SW480 (cell line): ENCODE measurements at regions not wholly inside any gene's neighbourhood (a gene's known extent, or its start where the extent isn't known, plus 50 kb on each side); places are given as distances from the start of the nearest gene placed in this dataset.

Experiments
- DNase-seq: peaks from one replicate; pipeline ENCODE4 v3.0.0-alpha.2; 2016; ENCODE audit warnings: low spot score

DNA sequence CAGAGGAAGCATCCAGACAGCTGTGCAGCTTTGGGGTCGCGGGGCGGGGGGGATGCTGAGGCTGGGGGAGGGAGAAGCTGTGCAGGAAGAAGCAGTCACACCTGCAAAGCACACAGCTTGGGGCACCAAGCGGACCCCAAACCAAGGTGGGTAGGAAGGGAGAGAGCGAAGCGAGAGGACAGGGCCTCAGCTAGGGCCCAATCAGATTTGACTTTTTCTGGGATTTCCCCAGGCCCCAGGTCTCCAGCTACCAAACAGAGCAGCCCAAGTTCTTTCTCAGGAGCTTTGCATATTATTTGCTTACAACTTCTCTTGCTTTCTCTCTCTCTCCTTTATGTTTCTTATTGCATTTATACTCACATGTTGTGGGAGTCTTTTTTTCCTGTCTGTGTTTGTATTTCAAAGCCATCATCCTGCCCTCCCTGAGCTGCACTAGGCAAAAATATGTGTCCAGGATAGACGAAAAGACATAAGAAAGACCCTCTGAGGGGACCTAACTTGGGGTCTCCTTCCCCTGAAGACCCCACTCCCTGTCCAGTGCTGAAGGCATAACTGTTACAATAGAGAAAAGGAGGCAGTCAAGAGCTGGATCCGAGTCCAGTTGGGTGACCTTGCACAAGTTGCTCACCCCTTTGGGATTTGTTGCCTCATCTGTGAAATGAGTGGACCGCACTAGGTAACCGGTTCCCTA lies 50.6 kb upstream of the SMNDC1 start:
- DNase-seq, result no peak

DNA sequence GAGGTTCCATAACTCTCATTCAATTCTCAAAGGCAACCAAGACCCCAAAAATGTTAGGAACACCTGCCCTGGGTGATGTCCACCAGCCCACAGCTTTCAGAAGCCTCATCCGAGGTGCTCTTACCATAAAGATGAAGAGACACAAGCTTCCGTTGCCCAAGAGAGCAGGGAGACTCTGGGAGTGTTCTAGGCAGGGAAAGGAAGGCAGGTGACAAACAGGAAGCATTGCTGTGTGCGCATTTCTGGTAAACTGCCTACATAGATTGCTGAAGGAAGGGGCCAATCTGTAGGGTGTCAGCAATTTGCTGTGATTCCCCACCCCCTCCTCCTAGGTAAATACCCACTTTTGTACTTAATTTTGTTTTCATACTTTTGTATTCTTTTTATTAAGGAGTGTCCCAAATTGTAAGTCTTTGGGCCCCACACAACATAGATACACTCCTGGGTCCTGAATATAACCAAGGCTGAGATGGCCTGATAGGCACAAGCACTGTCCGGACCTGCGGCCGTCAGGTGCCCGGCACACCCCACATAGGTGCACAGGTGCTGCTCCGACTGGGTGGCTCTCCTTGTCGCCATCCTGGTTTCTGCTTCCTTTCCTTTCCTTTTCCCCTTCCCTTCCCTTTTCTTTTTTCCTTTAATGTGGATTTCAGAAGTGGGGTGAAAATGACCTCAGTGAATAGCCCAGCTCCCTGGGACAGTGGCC lies 51.4 kb upstream of the SMNDC1 start:
- no peak for DNase-seq

DNA sequence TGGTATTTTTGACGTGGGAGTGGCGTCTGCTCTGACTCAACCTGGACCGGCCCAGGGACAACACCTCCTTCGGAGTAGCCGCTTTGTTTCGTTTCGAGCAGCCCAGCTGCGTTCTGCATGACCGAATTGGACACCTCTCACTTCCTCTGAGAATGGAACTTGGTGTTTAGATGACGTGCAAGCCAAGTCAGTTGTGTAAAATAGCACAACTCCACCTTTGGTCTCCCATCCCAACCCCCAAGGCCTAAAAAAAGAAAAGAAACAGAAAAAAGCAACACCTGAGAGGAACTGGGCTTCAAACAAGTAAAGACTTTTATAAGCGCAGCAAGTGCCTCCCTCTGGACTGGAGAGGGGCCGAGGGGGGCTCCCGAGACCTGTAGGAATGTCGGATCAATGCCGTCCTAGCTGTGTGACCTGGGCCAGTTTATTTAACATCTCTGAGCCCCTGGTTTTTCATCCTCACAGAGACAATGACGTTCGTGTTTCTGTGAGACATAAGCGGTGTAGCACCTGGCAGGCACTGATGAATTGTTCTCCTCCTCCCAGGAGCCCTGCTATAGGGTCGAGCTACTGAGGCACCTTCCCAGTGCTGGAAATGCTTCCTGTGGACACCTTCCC lies 52.0 kb upstream of the SMNDC1 start:
- peak; percentile 83 for DNase-seq

DNA sequence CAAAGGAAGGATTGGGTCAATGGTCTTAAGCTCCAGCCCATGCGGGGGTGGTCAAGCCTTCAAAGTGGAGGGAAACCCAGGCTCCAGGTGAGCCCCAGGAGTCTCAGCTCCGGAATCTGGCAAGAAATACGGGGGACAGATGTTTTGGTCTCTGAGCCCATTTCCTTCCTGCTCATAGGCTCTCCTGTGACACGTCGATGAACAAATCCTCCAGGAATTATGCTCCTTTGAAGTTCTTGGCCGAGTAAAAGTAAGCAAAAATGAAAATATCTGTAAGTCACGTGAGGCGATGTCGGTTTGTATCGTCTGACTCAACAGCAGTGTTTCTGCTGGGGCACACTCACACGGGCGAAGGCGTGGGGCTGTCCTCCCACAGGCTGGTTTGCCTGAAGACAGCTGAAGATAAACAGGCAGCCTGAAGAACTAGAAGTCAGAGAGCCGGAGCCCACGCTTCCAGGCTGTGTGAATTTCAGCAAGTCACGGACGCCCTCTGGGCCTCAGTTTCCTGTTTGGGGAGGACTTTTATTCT lies 52.6 kb upstream of the SMNDC1 start:
- peak; percentile 83 for DNase-seq

DNA sequence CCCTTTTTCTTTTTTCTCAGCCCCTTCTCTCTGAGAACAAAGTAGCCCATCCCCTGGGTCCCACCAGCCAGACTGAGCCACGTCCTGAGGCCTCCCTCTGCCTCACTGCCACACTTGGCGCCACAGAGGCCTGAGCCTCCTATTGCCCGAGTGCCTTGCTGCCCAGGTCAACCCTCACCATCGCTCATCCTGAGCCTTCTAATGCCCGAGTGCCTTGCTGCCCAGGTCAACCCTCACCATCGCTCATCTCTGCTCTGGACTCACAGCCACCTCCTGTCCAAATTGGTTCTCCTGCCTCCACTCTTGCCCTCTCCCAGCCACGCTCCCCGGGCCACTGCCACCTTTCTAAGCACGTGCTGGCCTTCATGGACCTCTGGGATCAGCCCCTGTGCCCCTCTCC lies 53.2 kb upstream of the SMNDC1 start:
- DNase-seq, result no peak

DNA sequence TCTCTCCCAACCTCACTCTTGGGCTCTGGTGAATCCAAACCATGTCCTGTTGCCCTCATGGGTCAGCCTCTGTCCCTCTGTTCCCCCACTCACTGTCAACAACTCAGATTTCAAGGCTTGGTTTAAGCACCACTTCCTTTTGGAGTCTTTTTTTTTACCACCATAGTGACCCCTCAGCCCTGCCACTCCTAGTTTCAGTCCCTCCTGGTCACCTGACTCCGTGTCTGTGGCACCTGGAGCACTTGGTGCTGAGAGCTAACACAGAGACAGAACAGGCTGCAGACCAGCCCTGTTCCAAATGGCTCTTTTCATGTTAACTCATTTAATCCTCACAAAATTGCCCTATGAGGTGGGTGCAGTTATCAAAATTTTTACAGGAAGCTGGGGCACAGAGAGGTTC lies 53.6 kb upstream of the SMNDC1 start:
- no peak for DNase-seq

DNA sequence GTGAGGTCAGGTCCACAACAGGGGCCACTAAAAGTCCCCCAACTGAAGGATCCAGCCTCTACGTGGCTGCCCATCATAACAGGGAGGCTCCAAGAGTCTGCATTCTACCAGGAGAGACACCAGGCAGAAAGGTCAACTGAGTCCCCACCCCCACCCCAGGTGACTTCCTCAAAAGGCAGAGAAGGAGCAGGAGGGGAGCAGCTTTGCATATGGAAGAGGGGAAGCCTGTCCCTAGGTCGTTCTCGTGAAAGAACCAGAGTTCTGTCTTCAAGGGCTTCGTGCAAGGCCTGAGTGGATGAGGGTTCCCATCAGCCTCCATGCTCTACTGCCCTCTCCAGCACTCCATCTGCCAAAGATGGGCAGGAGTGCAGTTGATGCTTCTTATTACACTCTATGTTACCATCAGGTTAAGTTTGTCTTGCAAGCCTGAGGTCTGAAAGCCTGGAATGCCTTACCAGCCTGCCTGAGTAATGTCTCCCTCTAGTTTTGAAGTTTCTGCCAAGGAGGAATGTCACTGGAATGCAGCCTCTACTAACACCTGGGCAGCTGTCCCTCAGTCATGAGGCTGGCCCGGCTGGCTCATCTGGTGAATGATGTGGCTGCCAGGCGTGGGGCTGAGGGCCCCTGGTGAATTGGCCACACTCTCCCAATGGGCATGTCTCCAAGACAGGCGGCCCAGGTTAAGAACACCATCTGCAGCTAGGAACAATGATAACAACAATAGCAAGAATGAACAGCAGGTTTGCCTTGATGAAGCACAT lies 54.3 kb upstream of the SMNDC1 start:
- peak; percentile 62 for DNase-seq

DNA sequence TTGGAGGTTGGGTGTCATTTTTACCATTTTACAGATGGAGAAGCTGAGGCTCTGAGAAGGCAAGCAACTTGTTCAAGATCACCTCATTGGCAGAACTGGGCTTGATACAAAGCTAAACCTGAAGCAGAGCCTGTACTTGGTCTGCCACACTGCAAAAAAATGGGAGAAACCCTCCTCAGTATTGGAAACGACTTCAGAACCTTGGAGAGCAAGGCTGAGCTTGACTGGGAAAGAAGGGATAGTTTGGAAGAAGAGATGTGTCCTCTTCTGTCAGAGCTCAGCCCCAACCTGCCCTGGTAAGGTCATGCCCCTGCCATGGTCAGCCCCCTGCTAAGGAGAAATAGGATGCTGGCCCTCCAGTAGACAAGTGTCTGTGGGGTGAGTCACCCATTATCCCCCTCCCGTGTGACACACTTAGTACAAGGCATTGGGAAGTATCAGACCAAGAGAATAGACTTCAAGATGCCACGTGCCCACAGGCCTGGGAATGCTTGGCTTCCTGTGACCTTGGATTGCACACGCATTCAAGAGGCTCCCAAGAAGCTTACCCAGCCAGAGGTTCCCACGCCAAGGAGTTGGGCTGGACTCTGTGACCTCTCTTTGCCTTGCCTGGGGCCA lies 56.2 kb upstream of the SMNDC1 start:
- peak; percentile 43 for DNase-seq

DNA sequence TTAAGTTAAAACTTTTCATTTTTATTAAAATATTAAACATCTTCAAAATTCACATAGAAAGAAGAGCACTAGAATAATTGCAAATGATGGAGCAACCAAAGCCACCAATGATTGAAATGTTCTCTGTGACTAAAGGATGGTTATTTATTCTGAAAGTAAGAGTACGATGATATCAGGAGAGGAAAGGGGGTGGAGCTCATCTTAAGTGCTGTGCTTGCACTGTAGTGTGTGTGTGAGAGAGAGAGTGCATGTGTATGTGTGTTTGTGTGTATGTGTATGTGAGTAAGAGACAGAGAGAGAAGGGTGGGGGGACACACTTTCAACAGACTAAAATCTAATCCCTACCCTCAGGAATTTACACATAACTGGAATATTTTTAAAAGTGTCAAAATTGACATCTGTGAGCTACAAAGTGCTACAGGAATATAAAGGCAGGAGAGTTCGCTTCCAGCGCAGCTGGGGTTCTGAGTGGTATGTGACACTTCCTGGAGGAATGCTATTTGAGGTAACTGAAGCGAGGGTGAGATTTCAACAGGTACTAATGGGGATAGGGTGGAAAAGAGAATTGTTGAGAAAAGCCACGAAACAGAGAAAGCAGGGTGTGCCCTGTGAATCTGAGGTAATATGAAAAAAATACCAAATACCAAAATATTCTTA lies 57.2 kb upstream of the SMNDC1 start:
- DNase-seq, result peak; percentile 16

DNA sequence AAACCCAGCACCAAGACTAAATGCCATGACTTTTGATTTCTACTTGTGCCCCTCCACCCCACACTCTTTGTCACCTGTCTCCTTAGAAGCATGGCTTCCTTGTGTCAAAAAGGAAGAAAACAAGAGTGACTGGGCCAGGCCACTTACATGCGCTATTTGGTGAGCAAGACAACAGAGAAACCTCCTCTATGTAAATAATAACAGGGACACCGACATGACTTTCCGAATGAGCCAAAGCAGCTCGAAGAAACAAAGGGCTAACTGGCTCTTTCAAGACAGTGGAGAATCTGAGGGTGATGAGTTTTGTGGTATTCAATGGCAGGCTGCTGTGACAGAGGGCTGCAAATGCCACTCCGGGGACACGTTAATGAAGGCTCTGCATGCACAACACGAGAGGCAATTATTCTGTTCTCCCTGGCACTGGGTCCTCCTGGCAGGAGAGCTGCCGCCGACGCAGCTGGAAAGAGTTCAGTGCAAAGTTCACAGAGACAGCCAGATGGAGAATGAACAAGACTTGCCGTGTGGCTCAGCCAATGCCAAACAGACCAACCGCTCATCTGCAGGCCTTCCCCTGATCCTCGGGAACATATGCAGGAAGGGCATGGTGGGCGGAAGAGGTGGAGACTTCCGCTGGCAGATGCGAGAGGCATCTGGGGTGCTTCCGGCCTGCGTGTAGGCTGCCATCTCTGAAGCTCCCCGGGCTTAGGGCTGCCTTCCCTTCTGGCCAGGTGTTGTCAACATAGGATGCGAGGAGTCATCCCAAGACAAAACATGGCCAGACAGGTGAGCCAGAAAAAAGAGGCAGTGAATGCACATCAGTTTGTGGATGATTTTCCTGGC lies 59.1 kb upstream of the SMNDC1 start:
- no peak for DNase-seq

DNA sequence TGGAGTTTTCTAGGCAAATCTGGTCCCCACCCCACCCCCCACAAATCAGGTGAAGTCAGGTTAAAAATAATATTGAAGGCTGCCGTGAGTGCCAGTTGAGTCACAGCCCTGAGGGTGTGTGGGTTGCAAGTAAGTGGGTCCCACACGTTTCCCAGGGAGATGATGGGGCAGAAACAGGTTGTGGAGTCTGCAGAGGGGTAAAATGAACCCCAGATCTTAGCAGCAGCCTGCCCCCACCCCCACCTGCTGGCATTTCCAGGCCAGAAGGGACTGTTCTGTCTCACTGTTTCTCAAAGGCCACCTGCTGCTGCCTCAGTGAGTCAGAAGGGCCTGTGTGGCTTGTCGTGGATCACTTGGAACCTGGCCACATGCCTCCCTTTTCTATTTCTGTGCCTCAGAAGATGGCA lies 59.8 kb upstream of the SMNDC1 start:
- DNase-seq, result no peak

DNA sequence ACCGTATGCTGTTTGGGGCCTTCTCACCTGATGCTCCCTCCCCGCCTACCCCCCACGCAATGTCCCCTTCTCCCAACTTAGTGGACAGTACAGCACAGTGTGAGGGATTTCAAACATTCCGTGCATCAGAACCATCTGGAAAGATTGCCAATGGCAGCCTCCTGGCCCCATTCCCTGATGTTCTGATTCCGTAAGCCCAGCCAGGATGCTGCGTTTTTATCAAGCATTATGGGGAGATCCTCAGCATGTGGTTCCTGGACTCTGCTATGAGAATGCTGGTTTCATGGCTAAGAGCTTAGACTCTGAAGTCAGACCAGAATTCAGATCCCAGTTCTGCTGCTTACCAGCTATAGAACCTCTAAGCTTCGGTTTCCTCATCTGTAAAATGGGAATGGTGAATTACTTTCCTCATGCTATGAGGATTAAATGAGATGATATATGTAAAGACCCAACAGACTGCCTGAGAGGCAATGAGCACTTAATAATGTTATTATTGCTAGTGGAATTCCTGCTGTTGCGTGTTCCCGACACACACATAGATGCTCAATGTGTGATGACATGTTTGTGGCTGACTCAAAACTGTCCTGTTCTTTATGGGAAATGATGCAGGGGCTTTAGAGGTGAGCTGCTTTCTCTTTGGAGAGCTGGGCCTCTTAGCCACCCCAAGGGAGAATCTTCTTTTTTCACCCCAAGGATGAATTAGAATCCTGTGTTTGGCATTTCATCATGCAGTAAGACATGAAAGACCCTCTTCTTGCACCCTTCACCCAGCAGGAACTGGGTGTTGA lies 60.8 kb upstream of the SMNDC1 start:
- no peak for DNase-seq

DNA sequence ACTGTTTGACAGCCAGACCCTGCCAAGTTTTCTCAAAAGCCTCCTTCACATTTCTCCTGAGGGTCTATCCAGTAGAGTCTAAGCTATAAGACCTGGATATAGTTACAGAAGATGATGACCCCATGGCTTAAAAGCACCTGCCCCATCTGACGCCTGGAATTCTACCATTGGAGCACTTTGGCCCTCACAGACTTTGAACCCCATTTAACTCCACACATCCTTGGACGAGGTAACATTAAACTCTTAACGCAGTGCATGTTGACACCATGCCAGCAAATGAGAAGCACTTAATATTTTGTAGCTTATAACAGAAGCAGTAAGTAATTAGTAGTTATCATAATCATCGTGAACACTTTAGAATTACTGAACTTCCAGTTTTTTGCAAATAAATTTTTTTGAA lies 61.9 kb upstream of the SMNDC1 start:
- DNase-seq, result no peak

DNA sequence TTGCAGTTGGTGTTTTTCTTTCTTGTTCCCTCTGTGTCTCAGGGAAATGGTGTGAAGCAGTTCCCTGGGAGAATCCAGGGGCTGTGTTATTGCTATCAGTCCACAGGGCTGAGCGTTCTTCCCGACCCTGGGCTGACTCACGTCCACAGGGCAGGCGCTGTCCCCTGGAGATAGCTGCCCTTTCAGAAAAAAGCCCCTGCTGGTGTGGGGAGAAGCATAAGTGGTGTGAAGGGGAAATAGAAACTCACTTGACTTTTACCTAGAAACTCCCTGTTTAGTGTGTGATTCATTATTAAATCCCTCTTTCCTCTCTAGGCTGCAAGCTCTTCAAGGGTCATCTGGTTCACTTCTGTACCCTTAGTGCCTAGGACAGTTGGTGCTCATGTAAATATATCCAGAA lies 63.3 kb upstream of the SMNDC1 start:
- DNase-seq, result no peak

DNA sequence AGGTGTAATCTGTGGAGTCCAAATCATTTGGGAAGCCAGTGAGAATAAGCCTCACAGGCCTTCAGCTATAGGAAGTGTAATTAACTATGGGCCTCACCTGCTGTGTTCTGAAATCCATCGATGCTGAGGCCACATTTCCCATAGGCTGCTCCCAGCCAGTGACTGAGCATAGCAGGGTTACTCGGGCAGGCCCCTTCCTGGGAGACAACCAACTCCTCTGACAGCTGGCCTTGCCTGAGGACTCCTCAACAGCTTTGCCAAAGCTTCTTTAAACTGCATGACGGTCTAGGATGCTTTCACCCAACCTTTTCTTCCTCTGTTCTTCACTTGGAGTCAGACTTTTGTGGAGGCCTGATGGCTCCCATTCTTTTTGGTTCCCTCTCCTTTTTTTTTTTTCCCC lies 63.8 kb upstream of the SMNDC1 start:
- DNase-seq, result no peak

DNA sequence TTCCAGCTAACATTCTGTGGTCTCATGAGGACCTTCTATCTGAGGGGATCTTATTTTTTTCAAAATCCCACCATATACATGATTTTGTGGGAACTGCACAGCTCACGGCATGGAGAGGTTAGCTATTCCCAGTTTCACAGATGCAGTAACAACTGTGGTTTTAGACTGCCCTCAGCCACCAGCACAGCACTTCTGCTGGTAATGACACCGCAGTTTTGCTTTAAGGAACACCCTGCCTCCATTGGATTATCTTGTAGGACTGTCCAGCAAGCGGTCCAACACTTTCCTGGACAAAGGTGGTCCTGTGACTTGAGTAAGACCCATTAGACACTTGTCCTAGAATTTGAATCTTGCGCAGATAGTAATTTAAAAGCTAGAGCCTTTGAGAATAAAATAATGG lies 65.3 kb upstream of the SMNDC1 start:
- DNase-seq, result no peak

DNA sequence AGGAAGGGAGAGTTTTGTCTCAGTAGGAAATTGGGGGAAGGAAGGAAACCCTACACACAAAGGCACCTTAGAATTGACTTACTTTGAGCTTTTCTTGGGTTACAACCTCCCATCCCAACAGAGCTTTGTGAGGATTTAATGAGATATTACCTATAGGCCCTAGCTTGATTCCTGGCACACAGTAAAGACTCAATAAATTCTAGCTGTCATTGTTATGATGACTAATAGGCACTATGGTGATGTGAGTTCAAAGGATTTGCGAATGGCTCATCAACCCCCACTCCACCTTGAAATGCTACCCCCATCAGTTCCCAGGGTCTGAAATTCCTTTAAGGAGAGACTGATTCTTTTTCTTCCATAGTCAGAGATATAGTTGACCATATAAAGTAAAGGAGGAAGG lies 67.9 kb upstream of the SMNDC1 start:
- DNase-seq, result peak; percentile 74

DNA sequence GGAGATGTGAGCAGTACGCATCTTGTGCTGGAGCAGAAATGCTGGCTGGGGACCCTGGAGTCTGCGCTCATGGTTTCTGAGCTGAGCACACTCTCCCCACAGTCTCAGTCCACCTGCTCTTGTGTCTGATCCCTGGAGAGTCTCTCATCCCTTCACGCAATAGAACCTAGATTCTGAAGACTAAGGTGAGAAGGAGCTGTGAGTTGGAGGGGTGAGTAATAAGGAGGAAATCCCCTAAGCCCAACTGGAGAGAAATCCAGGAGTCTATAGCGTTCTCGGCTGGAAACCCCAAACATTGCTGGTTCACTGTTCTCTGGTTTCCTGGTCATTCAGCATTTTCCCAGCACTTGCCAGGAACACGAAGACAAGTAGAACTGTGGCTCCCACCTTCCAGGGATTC lies 68.3 kb upstream of the SMNDC1 start:
- peak; percentile 56 for DNase-seq

DNA sequence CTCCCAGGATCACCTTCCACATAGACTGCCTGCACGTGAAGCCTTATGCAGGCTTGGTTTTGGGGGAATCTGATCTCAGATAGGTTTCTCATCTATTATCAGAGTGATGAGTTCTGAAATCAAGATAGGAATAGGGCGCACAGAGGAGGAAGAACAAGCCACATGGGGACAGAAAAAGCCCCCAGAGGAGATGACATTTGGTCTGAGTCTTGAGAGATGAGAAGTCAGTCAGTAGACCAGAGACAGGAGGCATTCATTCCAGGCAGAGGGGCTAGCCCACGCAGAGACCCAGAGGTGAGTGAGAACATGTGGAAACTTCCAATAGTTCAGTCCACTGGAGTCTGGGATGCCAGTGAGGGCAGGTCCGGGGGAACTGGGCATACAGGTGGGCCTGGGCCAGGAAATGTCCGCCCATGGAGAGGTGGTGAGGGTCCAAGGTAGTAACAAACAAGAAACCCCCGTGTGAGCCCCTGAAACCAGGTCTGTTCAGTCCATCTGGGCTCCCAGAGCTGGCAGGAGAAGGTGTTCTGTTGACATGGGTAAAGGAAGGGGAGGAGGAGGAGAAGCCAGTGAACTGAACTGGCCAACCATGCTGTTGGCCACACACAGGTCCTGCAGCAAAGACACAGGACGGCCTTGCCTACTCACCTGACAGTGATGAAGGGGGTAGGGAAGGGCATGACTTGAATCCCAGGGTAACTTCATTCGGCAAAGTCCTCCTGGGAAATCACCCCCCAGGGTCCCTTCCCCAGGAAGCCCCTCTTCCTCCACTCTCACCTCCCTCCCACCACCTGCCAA lies 69.3 kb upstream of the SMNDC1 start:
- no peak for DNase-seq
